ENCODE measurements at regions not wholly inside any gene's neighbourhood (a gene's known extent, or its start where the extent isn't known, plus 50 kb on each side); places are given as distances from the start of the nearest gene placed in this dataset.

- no peak overlapping the region for H3K27ac ChIP-seq
- no peak for DNase-seq (ENCODE audit: low spot score)
- CTCF ChIA-PET = no interaction called here
- POLR2A ChIA-PET (ENCODE audit: low non-redundant PET) = no interaction called here
- TF ChIP-seq CTCF (conservative IDR thresholded peaks at IDR 0.05; ENCODE audit: low read depth) = no peak
Measured at GRCh38 chr3:177318559-177318958, 121.3 kb upstream of the TBL1XR1 start.

- POLR2A ChIA-PET (ENCODE audit: low non-redundant PET) = interaction anchor here (0.6 kb wide), 1 partner anchor 156 kb away, joined by 3 read pairs; no protein-coding TSS in a partner anchor
- TF ChIP-seq CTCF (conservative IDR thresholded peaks at IDR 0.05; ENCODE audit: low read depth) = no peak
- CTCF ChIA-PET = interaction anchor here (0.7 kb wide), 1 partner anchor 114 kb away, joined by 3 read pairs; no protein-coding TSS in a partner anchor
- DNase-seq (ENCODE audit: low spot score) = no peak
- H3K27ac ChIP-seq = no peak overlapping the region
Measured at GRCh38 chr3:177320765-177321247, 123.5 kb upstream of the TBL1XR1 start.

- POLR2A ChIA-PET (ENCODE audit: low non-redundant PET) = no interaction called here
- CTCF ChIA-PET = interaction anchor here (0.6 kb wide), 2 partner anchors 60 to 87 kb away, joined by 3 to 5 read pairs; no protein-coding TSS in a partner anchor
- no peak overlapping the region for H3K27ac ChIP-seq
- TF ChIP-seq CTCF (conservative IDR thresholded peaks at IDR 0.05; ENCODE audit: low read depth) = no peak
- no peak for DNase-seq (ENCODE audit: low spot score)
Measured at GRCh38 chr3:177321819-177322218, 124.5 kb upstream of the TBL1XR1 start.

- ChIA-PET CTCF (no interaction called here), POLR2A (ENCODE audit: low non-redundant PET) (no interaction called here)
- DNase-seq (ENCODE audit: low spot score) = no peak
- no peak overlapping the region for H3K27ac ChIP-seq
- no peak for TF ChIP-seq CTCF (conservative IDR thresholded peaks at IDR 0.05; ENCODE audit: low read depth)
Measured at GRCh38 chr3:177322881-177323280, 125.6 kb upstream of the TBL1XR1 start.

- CTCF ChIA-PET = no interaction called here
- no peak overlapping the region for H3K27ac ChIP-seq
- no peak for TF ChIP-seq CTCF (conservative IDR thresholded peaks at IDR 0.05; ENCODE audit: low read depth)
- DNase-seq (ENCODE audit: low spot score) = no peak
- POLR2A ChIA-PET (ENCODE audit: low non-redundant PET) = no interaction called here
Measured at GRCh38 chr3:177329854-177330253, 132.6 kb upstream of the TBL1XR1 start.

- no peak for DNase-seq (ENCODE audit: low spot score)
- TF ChIP-seq CTCF (conservative IDR thresholded peaks at IDR 0.05; ENCODE audit: low read depth) = no peak
- no peak overlapping the region for H3K27ac ChIP-seq
- ChIA-PET CTCF (no interaction called here), POLR2A (ENCODE audit: low non-redundant PET) (no interaction called here)
Measured at GRCh38 chr3:177330779-177331178, 133.5 kb upstream of the TBL1XR1 start.

All from RWPE1 (cell line).